ENCODE measurements at regions not wholly inside any gene's neighbourhood (a gene's known extent, or its start where the extent isn't known, plus 50 kb on each side); places are given as distances from the start of the nearest gene placed in this dataset.
"Not testable (repeated sequence)": the region's sequence is repeated elsewhere in the genome, so short reads cannot be mapped to it uniquely, and the experiment has no call there.

DNA sequence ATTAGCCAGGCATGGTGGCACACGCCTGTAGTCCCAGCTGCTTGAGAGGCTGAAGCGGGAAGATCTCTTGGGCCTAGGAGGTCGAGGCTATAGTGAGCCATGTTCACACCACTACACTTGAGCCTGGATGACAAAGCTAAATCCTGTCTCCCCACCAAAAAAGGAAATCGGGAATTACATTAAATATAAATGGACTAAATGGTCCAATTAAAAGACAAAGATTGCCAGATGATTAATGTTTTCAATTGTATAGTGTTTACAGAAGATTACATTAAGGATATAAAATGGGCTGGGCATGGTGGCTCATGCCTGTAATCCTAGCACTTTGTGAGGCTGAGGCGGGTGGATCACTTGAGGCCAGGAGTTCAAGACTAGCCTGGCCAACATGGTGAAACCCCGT, 179.1 kb downstream of the TOMM20 start:
- TF ChIP-seq, protein P1, sequence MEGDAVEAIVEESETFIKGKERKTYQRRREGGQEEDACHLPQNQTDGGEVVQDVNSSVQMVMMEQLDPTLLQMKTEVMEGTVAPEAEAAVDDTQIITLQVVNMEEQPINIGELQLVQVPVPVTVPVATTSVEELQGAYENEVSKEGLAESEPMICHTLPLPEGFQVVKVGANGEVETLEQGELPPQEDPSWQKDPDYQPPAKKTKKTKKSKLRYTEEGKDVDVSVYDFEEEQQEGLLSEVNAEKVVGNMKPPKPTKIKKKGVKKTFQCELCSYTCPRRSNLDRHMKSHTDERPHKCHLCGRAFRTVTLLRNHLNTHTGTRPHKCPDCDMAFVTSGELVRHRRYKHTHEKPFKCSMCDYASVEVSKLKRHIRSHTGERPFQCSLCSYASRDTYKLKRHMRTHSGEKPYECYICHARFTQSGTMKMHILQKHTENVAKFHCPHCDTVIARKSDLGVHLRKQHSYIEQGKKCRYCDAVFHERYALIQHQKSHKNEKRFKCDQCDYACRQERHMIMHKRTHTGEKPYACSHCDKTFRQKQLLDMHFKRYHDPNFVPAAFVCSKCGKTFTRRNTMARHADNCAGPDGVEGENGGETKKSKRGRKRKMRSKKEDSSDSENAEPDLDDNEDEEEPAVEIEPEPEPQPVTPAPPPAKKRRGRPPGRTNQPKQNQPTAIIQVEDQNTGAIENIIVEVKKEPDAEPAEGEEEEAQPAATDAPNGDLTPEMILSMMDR (conservative IDR thresholded peaks at IDR 0.05; ENCODE audit: low read depth, low read length) = not testable (repeated sequence)
- TF ChIP-seq EZH2 (IDR thresholded peaks at IDR 0.05; ENCODE audit: borderline replicate concordance, low read depth, low read length, poor library complexity, severe bottlenecking) = not testable (repeated sequence)
